ACC112 (cell line): ENCODE measurements at regions not wholly inside any gene's neighbourhood (a gene's known extent, or its start where the extent isn't known, plus 50 kb on each side); places are given as distances from the start of the nearest gene placed in this dataset.

Experiments
- H2AFZ ChIP-seq: fragments of 200-600 bp; sonication (generic); one replicate; pipeline ENCODE4 v1.6.0; 2017; ENCODE audit warnings: antibody characterized with exemption, low read length; ENCODE audit not compliant: unreplicated experiment
- H3K27ac ChIP-seq: fragments of 200-600 bp; sonication (generic); 2 replicates; pipeline ENCODE4 v1.5.1; 2014; ENCODE audit warnings: low read depth, mild to moderate bottlenecking, antibody characterized with exemption, low read length, moderate library complexity
- H3K27me3 ChIP-seq: fragments of 200-600 bp; sonication (generic); 2 replicates; pipeline ENCODE4 v1.6.1; 2014; ENCODE audit warnings: mild to moderate bottlenecking, antibody characterized with exemption, low read length, moderate library complexity, mixed read lengths; ENCODE audit not compliant: insufficient read depth
- H3K36me3 ChIP-seq: fragments of 200-600 bp; sonication (generic); 2 replicates; pipeline ENCODE4 v1.6.1; 2016; ENCODE audit warnings: mild to moderate bottlenecking, antibody characterized with exemption, low read length, moderate library complexity, mixed read lengths; ENCODE audit not compliant: insufficient read depth
- H3K4me1 ChIP-seq: fragments of 200-600 bp; sonication (generic); one replicate; pipeline ENCODE4 v1.6.1; 2016; ENCODE audit warnings: low read length, mixed read lengths; ENCODE audit not compliant: insufficient read depth, unreplicated experiment, control insufficient read depth
- H3K4me3 ChIP-seq: fragments of 200-600 bp; sonication (generic); 2 replicates; pipeline ENCODE4 v1.5.1; 2014; ENCODE audit warnings: mild to moderate bottlenecking, low read depth, low read length
- H3K79me2 ChIP-seq: fragments of 200-600 bp; sonication (generic); one replicate; pipeline ENCODE4 v1.6.0; 2016; ENCODE audit warnings: low read length; ENCODE audit not compliant: control insufficient read depth, unreplicated experiment, insufficient read depth

GRCh38 chr7:27361522-27361921 lies 118.9 kb downstream of the EVX1 start:
- Histone ChIP-seq H3K27me3 (peaks cover 29% of the 10 kb centered on the region), H3K4me3 (no peak overlapping the region), H3K36me3 (no peaks in the 10 kb centered on the region), H3K27ac (no peak overlapping the region), H3K4me1 (peaks cover 16% of the 10 kb centered on the region), H2AFZ (no peak overlapping the region), H3K79me2 (no peaks in the 10 kb centered on the region)

- Histone ChIP-seq H3K4me3 (no peak overlapping the region), H3K79me2 (no peaks in the 10 kb centered on the region)
Observed at GRCh38 chr7:27362026-27362425, 119.4 kb downstream of the EVX1 start.

GRCh38 chr7:27364344-27364758 lies 121.7 kb downstream of the EVX1 start:
- H3K4me3 ChIP-seq: peak overlapping the region; percentile 70
- no peaks in the 10 kb centered on the region for H3K36me3 ChIP-seq
- peak overlapping the region; percentile 78 for H2AFZ ChIP-seq
- H3K4me1 ChIP-seq: peaks cover 16% of the 10 kb centered on the region
- no peaks in the 10 kb centered on the region for H3K79me2 ChIP-seq
- peak overlapping the region; percentile 67 for H3K27ac ChIP-seq
- peaks cover 3% of the 10 kb centered on the region; the same call in 1 of the 2 replicates for H3K27me3 ChIP-seq

More at GRCh38 chr7:27362026-27362425, 119.4 kb downstream of the EVX1 start:
- H2AFZ ChIP-seq: no peak overlapping the region
- H3K4me1 ChIP-seq: peaks cover 16% of the 10 kb centered on the region
- peaks cover 26% of the 10 kb centered on the region for H3K27me3 ChIP-seq
- H3K36me3 ChIP-seq: no peaks in the 10 kb centered on the region
- no peak overlapping the region for H3K27ac ChIP-seq

GRCh38 chr7:27367179-27367932 lies 124.8 kb downstream of the EVX1 start:
- Histone ChIP-seq H3K36me3 (no peaks in the 10 kb centered on the region), H2AFZ (no peak overlapping the region), H3K4me1 (peaks cover 16% of the 10 kb centered on the region), H3K4me3 (no peak overlapping the region), H3K27ac (no peak overlapping the region), H3K79me2 (no peaks in the 10 kb centered on the region), H3K27me3 (no peaks in the 10 kb centered on the region)

- Histone ChIP-seq H3K36me3 (no peaks in the 10 kb centered on the region), H2AFZ (no peak overlapping the region), H3K27ac (no peak overlapping the region), H3K27me3 (no peaks in the 10 kb centered on the region), H3K79me2 (no peaks in the 10 kb centered on the region), H3K4me1 (peaks cover 16% of the 10 kb centered on the region), H3K4me3 (no peak overlapping the region)
Observed at GRCh38 chr7:27367933-27368549, 125.4 kb downstream of the EVX1 start.

GRCh38 chr7:27374958-27375841 lies 132.6 kb downstream of the EVX1 start:
- Histone ChIP-seq H3K27me3 (peaks cover 53% of the 10 kb centered on the region), H3K36me3 (no peaks in the 10 kb centered on the region), H3K4me1 (no peaks in the 10 kb centered on the region), H3K79me2 (no peaks in the 10 kb centered on the region), H3K4me3 (no peak overlapping the region), H3K27ac (no peak overlapping the region), H2AFZ (no peak overlapping the region)

GRCh38 chr7:27375958-27376357 lies 133.4 kb downstream of the EVX1 start:
- H3K4me1 ChIP-seq: no peaks in the 10 kb centered on the region

GRCh38 chr7:27377988-27378387 lies 135.4 kb downstream of the EVX1 start:
- Histone ChIP-seq H3K4me3 (no peak overlapping the region), H3K36me3 (no peaks in the 10 kb centered on the region), H3K27me3 (peaks cover 56% of the 10 kb centered on the region), H3K4me1 (no peaks in the 10 kb centered on the region), H2AFZ (no peak overlapping the region), H3K79me2 (no peaks in the 10 kb centered on the region), H3K27ac (no peak overlapping the region)

More at GRCh38 chr7:27375958-27376357, 133.4 kb downstream of the EVX1 start:
- H3K36me3 ChIP-seq: no peaks in the 10 kb centered on the region
- H2AFZ ChIP-seq: no peak overlapping the region
- no peak overlapping the region for H3K4me3 ChIP-seq
- H3K79me2 ChIP-seq: no peaks in the 10 kb centered on the region
- H3K27me3 ChIP-seq: peaks cover 56% of the 10 kb centered on the region
- H3K27ac ChIP-seq: no peak overlapping the region

GRCh38 chr7:27382307-27382706 lies 139.7 kb downstream of the EVX1 start:
- Histone ChIP-seq H3K27me3 (peaks cover 40% of the 10 kb centered on the region), H3K36me3 (no peaks in the 10 kb centered on the region), H3K27ac (no peak overlapping the region), H3K4me3 (no peak overlapping the region), H3K4me1 (no peaks in the 10 kb centered on the region), H2AFZ (no peak overlapping the region), H3K79me2 (no peaks in the 10 kb centered on the region)

GRCh38 chr7:27386581-27386980 lies 144.0 kb downstream of the EVX1 start:
- H3K4me3 ChIP-seq: no peak overlapping the region
- no peak overlapping the region for H2AFZ ChIP-seq
- H3K79me2 ChIP-seq: no peaks in the 10 kb centered on the region
- H3K27me3 ChIP-seq: peaks cover 46% of the 10 kb centered on the region
- H3K27ac ChIP-seq: no peak overlapping the region
- H3K4me1 ChIP-seq: no peaks in the 10 kb centered on the region
- no peaks in the 10 kb centered on the region for H3K36me3 ChIP-seq
